GM11168 (cell line): ENCODE measurements at regions not wholly inside any gene's neighbourhood (a gene's known extent, or its start where the extent isn't known, plus 50 kb on each side); places are given as distances from the start of the nearest gene placed in this dataset.
"Not testable (repeated sequence)": the region's sequence is repeated elsewhere in the genome, so short reads cannot be mapped to it uniquely, and the experiment has no call there.

ENCODE experiments used
- in situ Hi-C: fragments of 300-500 bp; cut with MboI; formaldehyde crosslinking; loops from one replicate; pipeline ENCODE4 v1.12.0; 2022; ENCODE audit warnings: low sequenced_read_pairs; ENCODE audit not compliant: unreplicated experiment

- in situ Hi-C loops, result no loop called here
Observed at GRCh38 chr4:13678186-13678924, 50.8 kb upstream of the BOD1L1 start.

- in situ Hi-C loops, result no loop called here
Observed at GRCh38 chr4:13681570-13681969, 54.0 kb upstream of the BOD1L1 start.

GRCh38 chr4:13694256-13694655, 66.7 kb upstream of the BOD1L1 start:
- in situ Hi-C loops, result no loop called here

GRCh38 chr4:13698296-13698695, 70.8 kb upstream of the BOD1L1 start:
- in situ Hi-C loops, result no loop called here

GRCh38 chr4:13700021-13700857, 72.7 kb upstream of the BOD1L1 start:
- in situ Hi-C loops, result no loop called here

- in situ Hi-C loops, result not testable (repeated sequence)
Observed at GRCh38 chr4:13700858-13701140, 73.3 kb upstream of the BOD1L1 start.

GRCh38 chr4:13701937-13702446, 74.5 kb upstream of the BOD1L1 start:
- in situ Hi-C loops, result no loop called here

GRCh38 chr4:13703096-13703495, 75.6 kb upstream of the BOD1L1 start:
- in situ Hi-C loops, result no loop called here

GRCh38 chr4:13704035-13704434, 76.5 kb upstream of the BOD1L1 start:
- in situ Hi-C loops, result no loop called here

GRCh38 chr4:13704761-13705160, 77.2 kb upstream of the BOD1L1 start:
- in situ Hi-C loops, result no loop called here

- in situ Hi-C loops, result no loop called here
Observed at GRCh38 chr4:13705521-13706041, 78.1 kb upstream of the BOD1L1 start.

GRCh38 chr4:13706120-13706519, 78.6 kb upstream of the BOD1L1 start:
- in situ Hi-C loops, result no loop called here

GRCh38 chr4:13706716-13707115, 79.2 kb upstream of the BOD1L1 start:
- in situ Hi-C loops, result no loop called here

- in situ Hi-C loops, result no loop called here
Observed at GRCh38 chr4:13710246-13710885, 82.8 kb upstream of the BOD1L1 start.

GRCh38 chr4:13711233-13711785, 83.8 kb upstream of the BOD1L1 start:
- in situ Hi-C loops, result no loop called here

GRCh38 chr4:13721894-13722293, 94.4 kb upstream of the BOD1L1 start:
- in situ Hi-C loops, result no loop called here

GRCh38 chr4:13722649-13723048, 95.1 kb upstream of the BOD1L1 start:
- in situ Hi-C loops, result no loop called here

GRCh38 chr4:13728761-13729160, 101.2 kb upstream of the BOD1L1 start:
- in situ Hi-C loops, result no loop called here

GRCh38 chr4:13731019-13731418, 103.5 kb upstream of the BOD1L1 start:
- in situ Hi-C loops, result no loop called here

- in situ Hi-C loops, result no loop called here
Observed at GRCh38 chr4:13733817-13734216, 106.3 kb upstream of the BOD1L1 start.

- in situ Hi-C loops, result no loop called here
Observed at GRCh38 chr4:13750594-13750993, 123.1 kb upstream of the BOD1L1 start.
